Natural killer cell treated with Interleukin-12 subunit alpha and Interleukin-12 subunit beta and Interleukin-15 and Interleukin-18, amount 100 ng/mL, for 72 hours (primary cell): ENCODE measurements at regions not wholly inside any gene's neighbourhood (a gene's known extent, or its start where the extent isn't known, plus 50 kb on each side); places are given as distances from the start of the nearest gene placed in this dataset.

Experiments
- ATAC-seq, 2 donors: fragments of 150-1000 bp; cut with Tn5 transposase in 1 of 2; sonication (Bioruptor Pico), chemical (Tn5 transposase) in 1 of 2; 2 replicates each; pipeline ENCODE4 v1.10.0; 2021
- DNase-seq: peaks from one replicate; pipeline ENCODE4 v3.0.0; 2022; ENCODE audit warnings: low spot score
- H3K27ac Mint-ChIP-seq, 2 donors: 1 replicate in 1 of 2; 2 replicates in 1 of 2; pipeline ENCODE4 v1.8.0; 2022; ENCODE audit warnings: mixed read lengths in 2 of 2, mild to moderate bottlenecking in 1 of 2, moderate library complexity in 1 of 2
- H3K27me3 Mint-ChIP-seq, 2 donors: 1 replicate in 1 of 2; 2 replicates in 1 of 2; pipeline ENCODE4 v1.8.0; 2022; ENCODE audit warnings: mixed read lengths in 2 of 2
- H3K36me3 Mint-ChIP-seq: one replicate; pipeline ENCODE4 v1.8.0; 2022; ENCODE audit warnings: mixed read lengths
- H3K4me1 Mint-ChIP-seq, 2 donors: 1 replicate in 1 of 2; 2 replicates in 1 of 2; pipeline ENCODE4 v1.8.0; 2022; ENCODE audit warnings: low read depth in 2 of 2, mixed read lengths in 2 of 2, mild to moderate bottlenecking in 1 of 2
- H3K4me3 Mint-ChIP-seq: one replicate; pipeline ENCODE4 v1.8.0; 2022; ENCODE audit warnings: mixed read lengths
- H3K9me3 Mint-ChIP-seq: 2 replicates; pipeline ENCODE4 v1.8.0; 2022; ENCODE audit warnings: mixed read lengths

DNA sequence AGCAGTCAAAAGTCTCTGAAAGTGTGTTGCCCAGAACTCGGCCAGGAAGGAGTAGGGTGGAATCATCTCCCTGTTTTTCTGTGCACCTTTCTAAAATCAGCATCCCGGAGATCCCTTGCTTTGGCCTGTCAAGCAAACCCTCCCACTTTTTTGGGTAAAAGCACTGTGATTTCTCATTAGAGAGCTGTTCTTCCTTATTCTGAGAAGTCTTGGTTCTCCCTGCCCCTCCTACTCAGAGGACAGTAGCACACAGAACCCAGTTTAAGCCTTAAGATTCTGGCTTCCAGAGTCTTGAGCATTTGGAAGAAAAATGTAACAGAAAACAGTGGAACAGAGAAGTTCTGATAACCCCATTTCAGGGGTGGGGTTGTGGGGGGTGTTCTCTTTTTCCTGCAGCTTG lies 52.6 kb upstream of the KATNAL1 start:
- H3K4me1 Mint-ChIP-seq: peaks cover 0 to 3% of the 10 kb centered on the region in 2 donors
- no peak for ATAC-seq
- H3K27ac Mint-ChIP-seq: no peak overlapping the region
- H3K9me3 Mint-ChIP-seq: no peaks in the 10 kb centered on the region
- no peaks in the 10 kb centered on the region for H3K27me3 Mint-ChIP-seq
- H3K4me3 Mint-ChIP-seq: no peak overlapping the region
- no peaks in the 10 kb centered on the region for H3K36me3 Mint-ChIP-seq
- DNase-seq: no peak

DNA sequence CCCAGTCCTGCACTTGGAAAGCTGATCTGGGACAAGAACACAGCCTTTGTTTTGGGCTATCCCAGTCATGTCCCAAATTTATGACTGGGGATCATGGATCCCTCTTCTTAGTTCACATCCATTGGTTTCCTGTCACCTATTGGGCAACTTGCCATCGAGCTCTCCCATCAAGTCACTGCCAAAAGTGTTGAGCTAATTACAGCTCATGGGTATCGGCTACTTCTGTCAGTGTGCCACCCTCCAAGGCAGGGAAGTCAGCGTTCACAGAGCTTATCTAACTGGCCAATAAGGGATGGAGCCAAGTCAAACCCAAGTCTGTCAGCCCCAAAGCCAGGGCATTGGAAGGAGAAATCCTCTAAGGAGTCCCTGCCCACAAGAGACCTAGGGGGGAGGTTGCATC lies 53.2 kb upstream of the KATNAL1 start:
- no peak overlapping the region for H3K4me3 Mint-ChIP-seq
- H3K27ac Mint-ChIP-seq: no peak overlapping the region
- no peak for DNase-seq
- peaks cover 3% of the 10 kb centered on the region for H3K36me3 Mint-ChIP-seq
- no peak for ATAC-seq
- peaks cover 0 to under 1% of the 10 kb centered on the region in 2 donors for H3K4me1 Mint-ChIP-seq
- no peaks in the 10 kb centered on the region for H3K27me3 Mint-ChIP-seq
- no peaks in the 10 kb centered on the region for H3K9me3 Mint-ChIP-seq

DNA sequence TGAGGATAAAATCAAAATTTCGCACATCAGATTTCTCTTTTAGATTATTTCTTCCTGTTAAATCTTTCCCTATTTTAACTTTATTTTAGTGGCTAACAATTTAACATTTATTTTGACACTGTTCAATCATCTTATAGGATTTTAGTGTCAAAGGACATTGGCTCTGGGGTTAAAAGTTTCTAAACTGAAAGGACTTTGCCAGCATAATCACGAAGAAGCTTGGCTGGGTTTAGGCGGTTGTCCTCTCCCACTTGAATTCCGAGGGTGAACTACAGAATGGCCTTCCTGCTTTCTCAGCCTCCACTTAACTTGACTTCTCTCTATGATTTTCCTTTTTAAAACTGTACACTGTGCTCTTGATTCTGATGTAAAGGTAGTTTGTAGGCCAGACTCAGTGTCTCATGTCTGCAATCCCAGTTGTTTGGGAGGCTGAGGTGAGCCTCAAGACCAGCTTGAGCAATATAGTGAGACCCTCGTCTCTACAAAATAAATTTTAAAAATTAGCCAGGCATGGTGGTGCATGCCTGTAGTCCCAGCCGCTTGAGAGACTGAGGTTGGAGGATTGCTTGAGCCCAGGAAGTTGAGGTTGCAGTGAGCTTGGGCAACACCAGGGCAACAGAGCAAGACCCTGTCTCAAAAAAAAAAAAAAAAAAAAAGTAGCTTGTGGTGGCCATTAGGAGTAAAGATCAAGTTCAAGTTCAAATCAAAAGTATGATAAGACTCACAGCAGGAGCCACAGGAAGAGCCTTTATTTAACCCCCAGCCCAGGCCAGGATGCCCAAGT lies 54.8 kb upstream of the KATNAL1 start:
- ATAC-seq (no peak), DNase-seq (no peak)
- Mint-ChIP-seq H3K4me1 (no peaks in the 10 kb centered on the region), H3K4me3 (no peak overlapping the region), H3K9me3 (no peaks in the 10 kb centered on the region), H3K27ac (no peak overlapping the region), H3K27me3 (no peaks in the 10 kb centered on the region), H3K36me3 (peaks cover 8% of the 10 kb centered on the region)

DNA sequence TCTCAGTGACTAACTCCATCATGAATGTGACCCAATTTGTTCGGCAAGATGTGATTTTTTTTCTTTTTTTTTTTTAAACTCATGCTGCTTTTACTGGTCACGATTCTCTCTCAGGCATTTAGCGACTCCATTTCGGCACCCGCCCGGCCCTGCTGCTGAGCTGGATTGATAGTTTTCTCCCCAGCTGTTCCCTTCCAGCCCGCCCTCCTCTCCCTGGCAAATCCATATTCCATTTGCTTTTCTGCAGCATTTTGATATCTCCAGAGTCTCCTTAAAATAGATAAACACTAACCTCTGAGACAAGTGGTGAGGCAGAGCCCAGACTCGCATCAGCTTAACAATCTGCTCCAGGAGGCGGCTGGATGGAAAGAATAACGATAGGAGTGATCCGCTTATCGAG lies 55.5 kb upstream of the KATNAL1 start:
- no peak overlapping the region for H3K4me3 Mint-ChIP-seq
- no peaks in the 10 kb centered on the region for H3K4me1 Mint-ChIP-seq
- H3K27me3 Mint-ChIP-seq: no peaks in the 10 kb centered on the region
- H3K36me3 Mint-ChIP-seq: peaks cover 8% of the 10 kb centered on the region
- no peaks in the 10 kb centered on the region for H3K9me3 Mint-ChIP-seq
- H3K27ac Mint-ChIP-seq: no peak overlapping the region
- no peak for DNase-seq
- no peak for ATAC-seq

DNA sequence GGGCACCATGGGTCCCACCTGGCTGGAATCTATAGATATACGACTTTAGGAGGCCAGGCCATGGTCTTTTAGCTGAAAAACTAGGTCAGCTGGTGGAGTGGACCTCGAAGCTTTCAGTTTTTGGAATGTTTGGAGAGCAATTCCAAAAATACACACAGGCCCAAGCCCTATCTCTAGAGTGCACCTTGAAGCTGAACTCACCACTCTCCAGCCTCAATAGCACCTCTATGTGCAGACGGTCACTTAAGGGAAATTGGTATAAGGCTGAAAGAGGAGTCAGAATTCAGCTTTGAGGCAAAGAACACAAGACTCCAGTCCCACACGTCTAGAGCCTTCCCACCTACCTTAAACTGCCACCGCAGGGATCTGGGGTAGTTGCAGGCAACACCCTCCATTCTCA lies 56.4 kb upstream of the KATNAL1 start:
- Mint-ChIP-seq H3K27me3 (no peaks in the 10 kb centered on the region), H3K9me3 (no peaks in the 10 kb centered on the region), H3K27ac (no peak overlapping the region), H3K4me1 (no peaks in the 10 kb centered on the region), H3K4me3 (no peak overlapping the region), H3K36me3 (peaks cover 8% of the 10 kb centered on the region)
- no peak for DNase-seq
- ATAC-seq: no peak

DNA sequence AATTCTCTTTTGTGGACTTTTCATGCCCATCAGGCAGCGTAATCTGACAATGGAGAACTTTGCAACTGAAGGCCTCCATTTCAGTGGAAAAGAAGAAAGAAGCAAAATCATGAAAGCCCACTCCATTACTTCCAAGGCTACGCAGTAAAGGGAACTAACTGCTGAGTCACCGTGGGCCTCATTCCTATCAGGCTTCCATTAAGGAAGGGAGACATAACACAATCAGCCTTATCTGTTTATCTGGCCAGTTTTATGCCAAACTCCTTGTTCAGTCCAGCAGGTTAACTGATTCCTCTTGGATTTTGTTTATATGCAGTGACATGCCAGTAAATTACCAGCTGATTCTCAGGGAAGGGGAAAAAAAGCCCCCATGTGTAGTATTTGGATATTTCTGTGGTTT lies 56.8 kb upstream of the KATNAL1 start:
- H3K4me1 Mint-ChIP-seq: peaks cover 0 to 3% of the 10 kb centered on the region in 2 donors
- no peak overlapping the region for H3K4me3 Mint-ChIP-seq
- DNase-seq (no peak), ATAC-seq (no peak)
- peaks cover 8% of the 10 kb centered on the region for H3K36me3 Mint-ChIP-seq
- no peak overlapping the region for H3K27ac Mint-ChIP-seq
- no peaks in the 10 kb centered on the region for H3K27me3 Mint-ChIP-seq
- H3K9me3 Mint-ChIP-seq: no peaks in the 10 kb centered on the region

DNA sequence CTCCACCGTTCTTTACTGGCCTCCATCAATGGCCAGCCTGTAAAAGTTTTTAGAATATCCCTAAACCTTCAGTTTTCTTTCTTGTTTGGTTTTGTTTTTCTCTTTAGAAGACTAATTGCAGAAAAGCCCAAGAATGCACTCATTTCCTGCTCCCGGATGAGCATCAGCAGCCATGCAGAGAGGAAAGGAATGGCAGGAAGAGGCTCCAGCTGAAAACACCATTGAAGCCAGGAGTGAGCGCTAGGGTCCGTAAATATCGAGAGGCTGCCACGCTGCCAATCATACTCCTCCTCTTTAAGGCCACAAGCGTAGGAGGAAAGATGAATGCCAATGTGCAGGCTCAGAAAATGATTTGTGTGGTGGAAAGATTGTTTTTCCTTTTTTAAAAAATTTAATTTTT lies 57.4 kb upstream of the UBE2L5 start:
- H3K27me3 Mint-ChIP-seq: no peaks in the 10 kb centered on the region
- ATAC-seq (no peak), DNase-seq (no peak)
- no peaks in the 10 kb centered on the region for H3K9me3 Mint-ChIP-seq
- H3K36me3 Mint-ChIP-seq: peaks cover 8% of the 10 kb centered on the region
- H3K4me1 Mint-ChIP-seq: peaks cover 1 to 6% of the 10 kb centered on the region in 2 donors
- no peak overlapping the region for H3K27ac Mint-ChIP-seq
- no peak overlapping the region for H3K4me3 Mint-ChIP-seq

DNA sequence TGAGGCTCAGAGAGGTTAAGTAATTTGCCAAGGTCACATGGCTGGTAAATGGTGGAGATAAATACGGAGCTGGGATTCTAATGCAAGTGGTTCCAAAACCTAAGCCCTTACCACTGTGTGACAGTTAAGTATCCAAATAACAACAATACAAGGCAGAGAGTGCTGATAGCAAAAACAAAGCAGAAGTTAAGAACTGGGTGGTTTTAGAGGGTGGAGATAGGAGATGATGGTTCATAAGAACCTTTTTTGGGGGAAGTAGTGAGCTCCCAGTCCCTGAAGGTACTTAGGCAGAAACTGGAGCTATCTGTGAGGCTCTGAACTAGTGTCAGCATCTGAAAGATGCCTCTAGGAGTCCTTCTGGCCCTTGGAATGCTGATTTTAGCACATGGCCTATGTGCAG lies 56.2 kb upstream of the UBE2L5 start:
- peaks cover 11 to 14% of the 10 kb centered on the region in 2 donors for H3K4me1 Mint-ChIP-seq
- no peak overlapping the region for H3K27ac Mint-ChIP-seq
- H3K36me3 Mint-ChIP-seq: peaks cover 8% of the 10 kb centered on the region
- H3K27me3 Mint-ChIP-seq: no peaks in the 10 kb centered on the region
- ATAC-seq (no peak), DNase-seq (no peak)
- no peak overlapping the region for H3K4me3 Mint-ChIP-seq
- no peaks in the 10 kb centered on the region for H3K9me3 Mint-ChIP-seq

DNA sequence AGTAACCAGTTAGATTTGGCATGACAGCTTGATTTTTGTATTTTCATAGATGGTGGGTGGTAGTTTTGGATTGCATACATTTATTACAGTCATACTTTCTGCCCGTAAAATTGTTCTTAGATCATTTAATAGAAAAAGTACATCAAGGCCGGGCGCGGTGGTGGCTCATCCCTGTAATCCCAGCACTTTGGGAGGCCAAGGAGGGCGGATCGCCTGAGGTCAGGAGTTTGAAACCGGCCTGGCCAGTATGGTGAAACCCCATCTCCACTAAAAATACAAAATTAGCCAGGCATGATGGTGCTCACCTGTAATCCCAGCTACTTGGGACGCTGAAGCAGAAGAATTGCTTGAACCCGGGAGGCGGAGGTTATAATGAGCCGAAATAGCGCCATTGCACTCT lies 55.0 kb upstream of the UBE2L5 start:
- peaks cover 8% of the 10 kb centered on the region for H3K36me3 Mint-ChIP-seq
- H3K4me3 Mint-ChIP-seq: no peak overlapping the region

DNA sequence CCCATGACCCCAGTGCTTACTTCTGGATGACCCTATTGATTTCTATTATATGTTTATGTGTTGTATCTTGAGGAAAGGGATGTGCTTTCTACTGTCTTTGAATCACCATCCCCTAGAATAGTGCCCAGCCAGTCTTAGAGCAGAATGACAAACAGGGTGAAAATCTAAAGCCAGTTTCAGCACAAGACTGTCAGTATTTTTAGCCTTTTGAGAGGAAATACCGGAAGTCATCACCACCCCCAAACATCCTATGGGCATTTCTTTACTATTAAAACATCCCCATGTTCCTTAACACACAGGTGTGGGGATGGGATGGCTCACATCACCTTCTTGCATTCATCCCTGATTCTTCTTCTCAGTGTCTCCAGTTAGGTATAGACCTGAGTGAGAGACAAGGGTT lies 52.1 kb upstream of the UBE2L5 start:
- Mint-ChIP-seq H3K9me3 (no peaks in the 10 kb centered on the region), H3K4me3 (no peak overlapping the region), H3K27ac (peak overlapping the region; percentile 13 to 60), H3K36me3 (peaks cover 8% of the 10 kb centered on the region), H3K27me3 (no peaks in the 10 kb centered on the region), H3K4me1 (peaks cover 43 to 51% of the 10 kb centered on the region in 2 donors)
- DNase-seq (no peak), ATAC-seq (no peak)

More for the DNA sequence above, 55.0 kb upstream of the UBE2L5 start:
- DNase-seq: no peak
- no peak for ATAC-seq
- Mint-ChIP-seq H3K9me3 (no peaks in the 10 kb centered on the region), H3K4me1 (peaks cover 21 to 23% of the 10 kb centered on the region in 2 donors), H3K27me3 (no peaks in the 10 kb centered on the region), H3K27ac (no peak overlapping the region)

DNA sequence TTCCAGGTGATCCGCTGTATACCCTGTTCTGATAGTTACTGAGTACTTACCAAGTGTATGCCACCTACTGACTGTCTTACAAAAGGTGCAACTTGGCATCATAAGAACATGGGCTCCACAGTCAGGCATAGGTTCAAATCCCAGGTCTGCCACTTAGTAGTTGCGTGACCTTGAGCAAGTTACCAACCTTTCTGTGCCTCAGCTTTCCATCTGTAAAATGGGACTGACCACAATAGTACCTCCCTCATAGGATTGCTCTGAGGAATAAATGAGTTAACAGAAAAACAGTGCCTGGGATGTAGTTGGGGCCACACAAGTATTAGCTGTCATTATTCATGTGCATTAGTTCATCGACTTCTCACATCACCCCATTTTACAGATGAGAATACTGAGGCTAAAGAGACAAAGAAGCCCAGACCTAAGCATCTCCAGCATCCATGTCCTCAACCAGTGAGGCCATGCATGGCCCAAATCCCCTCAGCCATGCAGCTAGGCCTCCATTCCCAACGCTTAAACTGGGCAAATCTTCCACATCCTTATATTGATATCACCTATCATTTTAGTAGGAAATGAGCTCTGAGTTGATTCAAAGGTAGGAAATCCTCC lies 51.3 kb upstream of the UBE2L5 start:
- Mint-ChIP-seq H3K4me1 (peaks cover 52 to 59% of the 10 kb centered on the region in 2 donors), H3K27ac (peak overlapping the region; percentile 60 to 80), H3K9me3 (no peaks in the 10 kb centered on the region), H3K27me3 (no peaks in the 10 kb centered on the region), H3K4me3 (peak overlapping the region; percentile 76), H3K36me3 (peaks cover under 1% of the 10 kb centered on the region)
- ATAC-seq: no peak
- no peak for DNase-seq

DNA sequence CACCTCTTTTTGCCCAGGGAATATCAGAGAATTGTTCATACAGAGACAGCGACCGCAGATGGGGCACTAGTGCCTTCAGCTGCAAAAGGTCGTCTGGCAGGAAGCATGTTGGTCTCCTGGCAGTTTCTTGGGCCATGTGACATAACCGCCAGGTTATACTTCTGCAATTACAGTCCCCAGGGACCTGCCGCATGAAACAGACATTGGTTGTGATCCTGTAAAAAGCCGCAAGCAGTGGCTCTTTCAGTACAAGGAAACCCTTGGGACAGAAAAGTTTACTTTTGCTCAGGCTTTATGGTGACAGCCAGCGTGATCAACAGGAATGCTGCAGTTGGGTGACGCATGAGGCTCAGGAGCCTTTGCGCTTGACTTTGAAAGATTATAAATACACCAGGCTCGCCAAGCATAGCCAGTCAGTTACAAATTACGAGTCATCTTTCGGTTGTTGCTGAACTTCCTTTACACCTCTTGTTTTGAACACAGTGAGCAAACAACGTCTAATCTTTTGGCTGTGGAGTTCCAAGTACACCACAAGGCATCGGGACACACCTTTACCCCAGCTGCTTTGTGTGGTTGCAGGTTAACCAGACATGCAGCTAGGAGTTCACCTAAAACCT lies 50.5 kb upstream of the UBE2L5 start:
- peak overlapping the region; percentile 32 to 80 for H3K27ac Mint-ChIP-seq
- peak overlapping the region; percentile 76 for H3K4me3 Mint-ChIP-seq
- no peaks in the 10 kb centered on the region for H3K36me3 Mint-ChIP-seq
- H3K27me3 Mint-ChIP-seq: no peaks in the 10 kb centered on the region
- H3K4me1 Mint-ChIP-seq: peaks cover 59 to 67% of the 10 kb centered on the region in 2 donors
- no peaks in the 10 kb centered on the region for H3K9me3 Mint-ChIP-seq
- ATAC-seq (peak in 1 of 2 donors; percentile 65), DNase-seq (no peak)
